COLO668 (cell line): ENCODE measurements at regions not wholly inside any gene's neighbourhood (a gene's known extent, or its start where the extent isn't known, plus 50 kb on each side); places are given as distances from the start of the nearest gene placed in this dataset.

ENCODE experiments used
- DNase-seq: peaks from one replicate; lab custom pipeline; 2025; ENCODE audit not compliant: unreplicated experiment; lab: John Stamatoyannopoulos, UW

- no peak for DNase-seq
These were observed 328.0 kb upstream of the ZNF507 start for GRCh38 chr19:32017176-32017953.

- no peak for DNase-seq
These were observed 327.4 kb upstream of the ZNF507 start for GRCh38 chr19:32018014-32018413.

- no peak for DNase-seq
These were observed 324.9 kb upstream of the ZNF507 start for GRCh38 chr19:32020538-32020937.

- no peak for DNase-seq
These were observed 323.3 kb upstream of the ZNF507 start for GRCh38 chr19:32022044-32022640.

GRCh38 chr19:32022731-32023563, 322.5 kb upstream of the ZNF507 start:
- DNase-seq, result no peak

GRCh38 chr19:32023564-32023832, 321.9 kb upstream of the ZNF507 start:
- no peak for DNase-seq

GRCh38 chr19:32029235-32029634, 316.2 kb upstream of the ZNF507 start:
- no peak for DNase-seq

GRCh38 chr19:32032561-32032960, 312.8 kb upstream of the ZNF507 start:
- no peak for DNase-seq

GRCh38 chr19:32035626-32036025, 309.8 kb upstream of the ZNF507 start:
- no peak for DNase-seq

- no peak for DNase-seq
These were observed 307.1 kb upstream of the ZNF507 start for GRCh38 chr19:32038021-32038920.

- DNase-seq, result no peak
These were observed 306.4 kb upstream of the ZNF507 start for GRCh38 chr19:32038961-32039360.

- no peak for DNase-seq
These were observed 306.0 kb upstream of the ZNF507 start for GRCh38 chr19:32039440-32039839.

GRCh38 chr19:32040236-32040635, 305.2 kb upstream of the ZNF507 start:
- DNase-seq, result no peak

GRCh38 chr19:32041681-32042292, 303.6 kb upstream of the ZNF507 start:
- no peak for DNase-seq

- no peak for DNase-seq
These were observed 297.6 kb upstream of the ZNF507 start for GRCh38 chr19:32047788-32048187.

- no peak for DNase-seq
These were observed 292.0 kb upstream of the ZNF507 start for GRCh38 chr19:32053376-32053775.

GRCh38 chr19:32053861-32054260, 291.5 kb upstream of the ZNF507 start:
- no peak for DNase-seq

GRCh38 chr19:32058131-32058530, 287.3 kb upstream of the ZNF507 start:
- DNase-seq, result no peak

- DNase-seq, result no peak
These were observed 284.1 kb upstream of the ZNF507 start for GRCh38 chr19:32061315-32061714.

- no peak for DNase-seq
These were observed 281.8 kb upstream of the ZNF507 start for GRCh38 chr19:32063601-32064000.

GRCh38 chr19:32066056-32066455, 279.4 kb upstream of the ZNF507 start:
- no peak for DNase-seq
